H9 (cell line): ENCODE measurements at regions not wholly inside any gene's neighbourhood (a gene's known extent, or its start where the extent isn't known, plus 50 kb on each side); places are given as distances from the start of the nearest gene placed in this dataset.

Experiments
- DNase-seq: peaks from one replicate; pipeline ENCODE4 v3.0.0-alpha.2; 2017
- H2AFZ ChIP-seq: one replicate; pipeline ENCODE4 v1.6.1; 2013; ENCODE audit warnings: mild to moderate bottlenecking, low read length, control low read depth, moderate library complexity
- H2AK5ac ChIP-seq: 2 replicates; pipeline ENCODE4 v1.6.1; 2013; ENCODE audit warnings: low read length, control low read depth, mixed read lengths; ENCODE audit not compliant: insufficient read length
- H2BK120ac ChIP-seq: one replicate; pipeline ENCODE4 v1.6.1; 2013; ENCODE audit warnings: low read depth, mild to moderate bottlenecking, low read length, control low read depth, inconsistent platforms; ENCODE audit not compliant: poor library complexity, severe bottlenecking
- H2BK12ac ChIP-seq: 2 replicates; pipeline ENCODE4 v1.6.1; 2013; ENCODE audit warnings: low read length, control low read depth, mixed read lengths, low read depth; ENCODE audit not compliant: insufficient read length
- H2BK15ac ChIP-seq: 2 replicates; pipeline ENCODE4 v1.6.1; 2013; ENCODE audit warnings: low read depth, low read length, control low read depth
- H2BK20ac ChIP-seq: one replicate; pipeline ENCODE4 v1.6.1; 2013; ENCODE audit warnings: low read depth, mild to moderate bottlenecking, low read length, control low read depth, inconsistent platforms; ENCODE audit not compliant: poor library complexity, severe bottlenecking
- H2BK5ac ChIP-seq: 2 replicates; pipeline ENCODE4 v1.6.1; 2013; ENCODE audit warnings: low read length, control low read depth, mixed read lengths; ENCODE audit not compliant: insufficient read length
- H3K14ac ChIP-seq: 2 replicates; pipeline ENCODE4 v1.6.1; 2013; ENCODE audit warnings: low read length, control low read depth; ENCODE audit not compliant: insufficient read depth
- H3K18ac ChIP-seq: 2 replicates; pipeline ENCODE4 v1.6.1; 2013; ENCODE audit warnings: low read depth, mild to moderate bottlenecking, mixed read lengths, low read length, control low read depth; ENCODE audit not compliant: insufficient read length
- H3K23ac ChIP-seq: 2 replicates; pipeline ENCODE4 v1.6.1; 2013; ENCODE audit warnings: low read length, control low read depth, mixed read lengths, low read depth; ENCODE audit not compliant: insufficient read length
- H3K23me2 ChIP-seq: 2 replicates; pipeline ENCODE4 v1.6.1; 2013; ENCODE audit warnings: low read depth, mild to moderate bottlenecking, mixed read lengths, low read length, control low read depth; ENCODE audit not compliant: insufficient read length, poor library complexity, severe bottlenecking
- H3K27ac ChIP-seq: 2 replicates; pipeline ENCODE4 v1.5.1; 2013; ENCODE audit warnings: low read length, control low read depth, mixed read lengths, low read depth; ENCODE audit not compliant: insufficient read length
- H3K27me3 ChIP-seq: 2 replicates; pipeline ENCODE4 v1.6.1; 2013; ENCODE audit warnings: low read length, control low read depth, inconsistent platforms; ENCODE audit not compliant: insufficient read depth
- H3K4ac ChIP-seq: 2 replicates; pipeline ENCODE4 v1.6.1; 2013; ENCODE audit warnings: low read depth, mild to moderate bottlenecking, control low read depth, inconsistent platforms, low read length, moderate library complexity
- H3K4me1 ChIP-seq: 2 replicates; pipeline ENCODE4 v1.6.1; 2013; ENCODE audit warnings: low read length, control low read depth, inconsistent platforms; ENCODE audit not compliant: insufficient read depth
- H3K4me2 ChIP-seq: 2 replicates; pipeline ENCODE4 v1.6.1; 2013; ENCODE audit warnings: low read length, control low read depth, mixed read lengths; ENCODE audit not compliant: insufficient read length, insufficient read depth
- H3K56ac ChIP-seq: 2 replicates; pipeline ENCODE4 v1.6.1; 2013; ENCODE audit warnings: low read depth, mild to moderate bottlenecking, mixed read lengths, low read length, control low read depth; ENCODE audit not compliant: insufficient read length
- H3K79me1 ChIP-seq: 2 replicates; pipeline ENCODE4 v1.6.1; 2013; ENCODE audit warnings: low read depth, mild to moderate bottlenecking, moderate library complexity, low read length, control low read depth, inconsistent platforms; ENCODE audit not compliant: insufficient read depth, poor library complexity, severe bottlenecking
- H3K79me2 ChIP-seq: 2 replicates; pipeline ENCODE4 v1.6.1; 2013; ENCODE audit warnings: low read length, control low read depth, inconsistent platforms; ENCODE audit not compliant: insufficient read depth
- H3K9ac ChIP-seq: 2 replicates; pipeline ENCODE4 v1.6.1; 2013; ENCODE audit warnings: low read length, control low read depth, mixed read lengths; ENCODE audit not compliant: insufficient read length; ENCODE audit errors: extremely low read depth
- H3K9me3 ChIP-seq: one replicate; pipeline ENCODE4 v1.6.1; 2013; ENCODE audit warnings: low read depth, low read length, inconsistent platforms; ENCODE audit not compliant: control insufficient read depth
- H3T11ph ChIP-seq: one replicate; pipeline ENCODE4 v1.6.1; 2013; ENCODE audit warnings: mild to moderate bottlenecking, low read length, control low read depth, inconsistent platforms
- H4K20me1 ChIP-seq: one replicate; pipeline ENCODE4 v1.6.1; 2013; ENCODE audit not compliant: control insufficient read depth, insufficient read length, insufficient read depth
- H4K5ac ChIP-seq: 2 replicates; pipeline ENCODE4 v1.6.1; 2013; ENCODE audit warnings: low read depth, mild to moderate bottlenecking, mixed read lengths, low read length, control low read depth; ENCODE audit not compliant: insufficient read length
- H4K8ac ChIP-seq: replicated peaks from 2 replicates; pipeline ENCODE4 v1.6.1; 2013; ENCODE audit warnings: low read length, control low read depth, mixed read lengths, low read depth; ENCODE audit not compliant: insufficient read length
- H4K91ac ChIP-seq: 2 replicates; pipeline ENCODE4 v1.6.1; 2013; ENCODE audit warnings: low read depth, mild to moderate bottlenecking, moderate library complexity, mixed read lengths, low read length, control low read depth; ENCODE audit not compliant: insufficient read length
- H3K27ac Mint-ChIP-seq, 3 experiments: 2 replicates in 2 of 3; 3 replicates in 1 of 3; pipeline ENCODE4 v1.8.0; 2020 to 2021; ENCODE audit warnings: mixed read lengths in 3 of 3, mild to moderate bottlenecking in 1 of 3, moderate library complexity in 1 of 3
- H3K27me3 Mint-ChIP-seq: 2 replicates; pipeline ENCODE4 v1.8.0; 2021; ENCODE audit warnings: low read depth, mild to moderate bottlenecking, moderate library complexity, mixed read lengths
- H3K36me3 Mint-ChIP-seq, 3 experiments: 2 replicates in 2 of 3; 3 replicates in 1 of 3; pipeline ENCODE4 v1.8.0; 2020 to 2021; ENCODE audit warnings: low read depth in 3 of 3, mixed read lengths in 3 of 3; ENCODE audit not compliant: insufficient read depth in 1 of 3
- H3K4me1 Mint-ChIP-seq, 2 experiments: 2 replicates each; pipeline ENCODE4 v1.8.0; 2020; ENCODE audit warnings: mixed read lengths in 2 of 2
- H3K4me3 Mint-ChIP-seq, 2 experiments: 2 replicates in 1 of 2; 3 replicates in 1 of 2; pipeline ENCODE4 v1.8.0; 2020 to 2021; ENCODE audit warnings: mild to moderate bottlenecking in 2 of 2, mixed read lengths in 2 of 2, moderate library complexity in 1 of 2
- H3K9me3 Mint-ChIP-seq, 2 experiments: 2 replicates in 1 of 2; 3 replicates in 1 of 2; pipeline ENCODE4 v1.8.0; 2020; ENCODE audit warnings: mild to moderate bottlenecking in 2 of 2, mixed read lengths in 2 of 2, moderate library complexity in 1 of 2
- WGBS: extraction: QIAGEN DNeasy Blood & Tissue Kit; methylation state at CpG from one replicate; pipeline ENCODE4 v1.1.7; 2013; ENCODE audit warnings: missing lambda C conversion rate, low lambda C conversion rate, mixed read lengths; ENCODE audit not compliant: insufficient read length; ENCODE audit errors: extremely low coverage; 5-methylcytosine and 5-hydroxymethylcytosine counted together
- TF ChIP-seq, protein P1 (sequence below): fragments of 200-600 bp; sonication (generic); conservative IDR thresholded peaks from 3 replicates; pipeline ENCODE4 v1.8.0; 2021; ENCODE audit warnings: antibody characterized with exemption, mild to moderate bottlenecking

DNA sequence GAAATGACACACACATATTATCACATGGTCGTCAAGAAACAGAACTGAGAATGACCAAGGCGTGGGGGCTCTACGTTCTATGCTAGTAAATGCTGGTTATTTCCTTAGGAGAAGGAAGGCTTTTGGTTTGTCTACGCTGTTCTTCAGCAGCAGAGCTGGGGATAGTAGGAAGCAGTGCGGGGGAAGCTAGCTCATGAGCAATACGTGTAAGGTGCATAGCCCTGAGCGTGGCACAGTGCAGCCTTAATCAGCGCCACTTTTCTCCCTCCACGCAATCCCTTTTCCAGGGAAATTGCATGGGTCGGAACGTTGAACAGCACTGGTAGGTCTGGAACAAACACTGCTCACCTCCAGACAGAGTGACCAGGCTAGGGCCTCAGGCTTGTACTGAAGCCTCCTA is 199.6 kb upstream of the FBXO11 start:
- no peak overlapping the region for H3K18ac ChIP-seq
- H3K9me3 ChIP-seq, result no peaks in the 10 kb centered on the region
- H2AK5ac ChIP-seq, result no peak overlapping the region
- no peak overlapping the region; a peak in 1 of 7 replicates for H3K27ac Mint-ChIP-seq
- no peaks in the 10 kb centered on the region for H3K79me1 ChIP-seq
- no peak overlapping the region for H2BK120ac ChIP-seq
- no peaks in the 10 kb centered on the region for H4K20me1 ChIP-seq
- no peak overlapping the region for H2BK20ac ChIP-seq
- DNase-seq, result no peak
- no peak overlapping the region for H3K56ac ChIP-seq
- no peak overlapping the region for H2BK5ac ChIP-seq
- no peak overlapping the region for H4K8ac ChIP-seq
- H3K14ac ChIP-seq, result no peak overlapping the region
- no CpG with 5 or more reads among the region's 11 CpGs for WGBS
- H2AFZ ChIP-seq, result no peak overlapping the region
- no peaks in the 10 kb centered on the region for H3K23me2 ChIP-seq
- no peak overlapping the region for H3K4ac ChIP-seq
- no peak overlapping the region for H4K91ac ChIP-seq
- H2BK12ac ChIP-seq, result no peak overlapping the region
- TF ChIP-seq, protein P1, sequence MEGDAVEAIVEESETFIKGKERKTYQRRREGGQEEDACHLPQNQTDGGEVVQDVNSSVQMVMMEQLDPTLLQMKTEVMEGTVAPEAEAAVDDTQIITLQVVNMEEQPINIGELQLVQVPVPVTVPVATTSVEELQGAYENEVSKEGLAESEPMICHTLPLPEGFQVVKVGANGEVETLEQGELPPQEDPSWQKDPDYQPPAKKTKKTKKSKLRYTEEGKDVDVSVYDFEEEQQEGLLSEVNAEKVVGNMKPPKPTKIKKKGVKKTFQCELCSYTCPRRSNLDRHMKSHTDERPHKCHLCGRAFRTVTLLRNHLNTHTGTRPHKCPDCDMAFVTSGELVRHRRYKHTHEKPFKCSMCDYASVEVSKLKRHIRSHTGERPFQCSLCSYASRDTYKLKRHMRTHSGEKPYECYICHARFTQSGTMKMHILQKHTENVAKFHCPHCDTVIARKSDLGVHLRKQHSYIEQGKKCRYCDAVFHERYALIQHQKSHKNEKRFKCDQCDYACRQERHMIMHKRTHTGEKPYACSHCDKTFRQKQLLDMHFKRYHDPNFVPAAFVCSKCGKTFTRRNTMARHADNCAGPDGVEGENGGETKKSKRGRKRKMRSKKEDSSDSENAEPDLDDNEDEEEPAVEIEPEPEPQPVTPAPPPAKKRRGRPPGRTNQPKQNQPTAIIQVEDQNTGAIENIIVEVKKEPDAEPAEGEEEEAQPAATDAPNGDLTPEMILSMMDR, result no peak
- peaks cover 2% of the 10 kb centered on the region; the same call in 1 of the 2 replicates for H3K4me1 ChIP-seq
- H3K27ac ChIP-seq, result no peak overlapping the region
- H3K23ac ChIP-seq, result no peak overlapping the region
- H3K9me3 Mint-ChIP-seq, result peaks cover 0 to 1% of the 10 kb centered on the region in 2 experiments; a peak in 1 of 5 replicates
- H3K4me3 Mint-ChIP-seq, result no peak overlapping the region
- no peaks in the 10 kb centered on the region for H3K27me3 Mint-ChIP-seq
- H3K9ac ChIP-seq, result no peak overlapping the region
- H4K5ac ChIP-seq, result no peak overlapping the region
- H3K36me3 Mint-ChIP-seq, result no peaks in the 10 kb centered on the region
- no peaks in the 10 kb centered on the region for H3K79me2 ChIP-seq
- no peak overlapping the region for H2BK15ac ChIP-seq
- no peak overlapping the region for H3K4me2 ChIP-seq
- no peak overlapping the region for H3T11ph ChIP-seq
- H3K27me3 ChIP-seq, result no peaks in the 10 kb centered on the region
- peaks cover 20 to 22% of the 10 kb centered on the region in 2 experiments for H3K4me1 Mint-ChIP-seq
